Endothelial cell of umbilical vein (primary cell): ENCODE measurements at regions not wholly inside any gene's neighbourhood (a gene's known extent, or its start where the extent isn't known, plus 50 kb on each side); places are given as distances from the start of the nearest gene placed in this dataset.

Experiments used
- BruUV-seq: library from RNA; stranded (reverse); fragments of 400-500 nt; replicated peaks from 2 replicates; lab custom pipeline; 2021; lab: Mats Ljungman, UMichigan
- CTCF ChIA-PET: fragments of 300-600, 350-600 bp; sonication (Branson Sonifier 250); formaldehyde crosslinking; loops from one replicate; lab custom pipeline; 2021; ENCODE audit warnings: antibody characterized with exemption, inconsistent platforms; lab: Charles Lee
- POLR2A ChIA-PET: fragments of 300-600, 350-600 bp; sonication (Branson Sonifier 250); formaldehyde crosslinking; loops from one replicate; lab custom pipeline; 2021; ENCODE audit warnings: antibody characterized with exemption, inconsistent platforms; lab: Charles Lee
- DNase-seq: peaks from one replicate; pipeline ENCODE4 v3.0.0-alpha.2; 2011; ENCODE audit warnings: low read depth, low spot score
- FAIRE-seq: peaks from 2 replicates; lab custom pipeline; 2011; peaks lifted over from hg19 to GRCh38; lab: Jason Lieb, UNC
- H2AFZ ChIP-seq: 2 replicates; pipeline ENCODE4 v1.6.0; 2012; ENCODE audit warnings: low read depth, low read length, control low read depth, inconsistent platforms
- H3K27ac ChIP-seq: 2 replicates; pipeline ENCODE4 v1.5.1; 2011; ENCODE audit warnings: low read depth, mild to moderate bottlenecking, control low read depth, low read length, moderate library complexity; ENCODE audit not compliant: insufficient read depth
- H3K27me3 ChIP-seq, 2 experiments: 2 replicates each; pipeline versions ENCODE4 v1.6.0 to v1.6.1; 2011; ENCODE audit warnings: low read length in 2 of 2, mixed read lengths in 1 of 2; ENCODE audit not compliant: control insufficient read depth in 2 of 2, insufficient read depth in 2 of 2
- H3K36me3 ChIP-seq, 2 experiments: 2 replicates in 1 of 2; 3 replicates in 1 of 2; pipeline ENCODE4 v1.5.1; 2011; ENCODE audit warnings: low read length in 2 of 2, mild to moderate bottlenecking in 1 of 2, moderate library complexity in 1 of 2; ENCODE audit not compliant: control insufficient read depth in 2 of 2, insufficient read depth in 2 of 2; ENCODE audit errors: extremely low read depth in 1 of 2
- H3K4me1 ChIP-seq: 3 replicates; pipeline ENCODE4 v1.5.1; 2011; ENCODE audit warnings: mild to moderate bottlenecking, low read length; ENCODE audit not compliant: control insufficient read depth, insufficient read depth; ENCODE audit errors: extremely low read depth
- H3K4me2 ChIP-seq: 2 replicates; pipeline ENCODE4 v1.6.1; 2011; ENCODE audit warnings: low read length, control low read depth, mixed read lengths; ENCODE audit not compliant: insufficient read depth
- H3K4me3 ChIP-seq, 3 experiments: fragments of 200-600 bp in 1 of 3; sonication (generic), shearing (Covaris generic) in 1 of 3; replicated peaks in 1 of 3; 2 replicates each; pipeline ENCODE4 v1.5.1; 2011 to 2016; ENCODE audit warnings: control low read depth in 3 of 3, low read length in 3 of 3, mild to moderate bottlenecking in 2 of 3, inconsistent platforms in 1 of 3, low read depth in 1 of 3, moderate library complexity in 1 of 3; ENCODE audit not compliant: insufficient read depth in 1 of 3
- H3K79me2 ChIP-seq: 2 replicates; pipeline ENCODE4 v1.6.0; 2012; ENCODE audit warnings: low read length, inconsistent platforms; ENCODE audit not compliant: control insufficient read depth, insufficient read depth
- H3K9ac ChIP-seq: replicated peaks from 2 replicates; pipeline ENCODE3; 2011; ENCODE audit warnings: low read length, control low read depth; ENCODE audit not compliant: insufficient read depth; ENCODE audit errors: extremely low read depth
- H3K9me1 ChIP-seq: replicated peaks from 3 replicates; pipeline ENCODE4 v1.6.0; 2011; ENCODE audit warnings: mild to moderate bottlenecking, low read length; ENCODE audit not compliant: control insufficient read depth, insufficient read depth; ENCODE audit errors: extremely low read depth
- H3K9me3 ChIP-seq: replicated peaks from 2 replicates; pipeline ENCODE4 v1.5.1; 2012; ENCODE audit warnings: low read length, inconsistent platforms; ENCODE audit not compliant: control insufficient read depth, insufficient read depth
- H4K20me1 ChIP-seq: replicated peaks from 2 replicates; pipeline ENCODE3; 2011; ENCODE audit warnings: mild to moderate bottlenecking, low read length; ENCODE audit not compliant: control insufficient read depth, insufficient read depth; ENCODE audit errors: extremely low read depth
- EZH2 ChIP-seq: IDR thresholded peaks from 2 replicates; pipeline ENCODE4 v1.6.1; 2012; ENCODE audit warnings: borderline replicate concordance, low read depth, mild to moderate bottlenecking, moderate library complexity, low read length, inconsistent platforms; ENCODE audit not compliant: severe bottlenecking
- FOS ChIP-seq: IDR thresholded peaks from 2 replicates; pipeline ENCODE4 v1.6.1; 2011; ENCODE audit warnings: mild to moderate bottlenecking, low read length, moderate library complexity, borderline replicate concordance; ENCODE audit not compliant: insufficient read depth
- GATA2 ChIP-seq: IDR thresholded peaks from 2 replicates; pipeline ENCODE4 v1.7.0; 2011; ENCODE audit warnings: low read depth, mild to moderate bottlenecking, moderate library complexity, mixed read lengths, low read length; ENCODE audit not compliant: insufficient read length, insufficient read depth
- JUN ChIP-seq: IDR thresholded peaks from 2 replicates; pipeline ENCODE4 v1.6.1; 2011; ENCODE audit warnings: borderline replicate concordance, low read depth; ENCODE audit not compliant: insufficient read length, insufficient read depth
- MYC ChIP-seq: IDR thresholded peaks from one replicate; pipeline ENCODE4 v1.6.1; 2011; ENCODE audit warnings: mild to moderate bottlenecking, low read depth, low read length
- POLR2A ChIP-seq: IDR thresholded peaks from 2 replicates; pipeline ENCODE4 v1.6.1; 2012; ENCODE audit warnings: low read depth, mild to moderate bottlenecking, control low read depth, low read length
- POLR2AphosphoS5 ChIP-seq: IDR thresholded peaks from 2 replicates; pipeline ENCODE4 v1.6.1; 2012; ENCODE audit warnings: low read depth, mild to moderate bottlenecking, control low read depth, low read length, moderate library complexity; ENCODE audit not compliant: insufficient read depth
- dilution Hi-C: fragments of 300-500 bp; cut with MboI; formaldehyde crosslinking; loops from one replicate; pipeline ENCODE4 v1.15.0; 2019; ENCODE audit warnings: low sequenced_read_pairs; ENCODE audit not compliant: extremely low pct_ligation_motif_present
- intact Hi-C: fragments of 100-400 bp; cut with micrococcal nuclease; formaldehyde crosslinking; loops from one replicate; pipeline ENCODE4 v1.10.0; 2022
- TF ChIP-seq, protein P1 (sequence below): IDR thresholded peaks from 2 replicates; pipeline ENCODE4 v1.6.1; 2011; ENCODE audit not compliant: insufficient read depth, insufficient read length
- TF ChIP-seq, protein P2 (sequence below), 2 donors: IDR thresholded peaks; 1 replicate in 1 of 2; 2 replicates in 1 of 2; pipeline ENCODE4 v1.5.1; 2011; ENCODE audit warnings: low read length in 2 of 2, mild to moderate bottlenecking in 2 of 2, moderate library complexity in 2 of 2, control low read depth in 1 of 2, inconsistent platforms in 1 of 2, low read depth in 1 of 2; ENCODE audit not compliant: insufficient read depth in 1 of 2; ENCODE audit errors: extremely low read depth in 1 of 2

DNA sequence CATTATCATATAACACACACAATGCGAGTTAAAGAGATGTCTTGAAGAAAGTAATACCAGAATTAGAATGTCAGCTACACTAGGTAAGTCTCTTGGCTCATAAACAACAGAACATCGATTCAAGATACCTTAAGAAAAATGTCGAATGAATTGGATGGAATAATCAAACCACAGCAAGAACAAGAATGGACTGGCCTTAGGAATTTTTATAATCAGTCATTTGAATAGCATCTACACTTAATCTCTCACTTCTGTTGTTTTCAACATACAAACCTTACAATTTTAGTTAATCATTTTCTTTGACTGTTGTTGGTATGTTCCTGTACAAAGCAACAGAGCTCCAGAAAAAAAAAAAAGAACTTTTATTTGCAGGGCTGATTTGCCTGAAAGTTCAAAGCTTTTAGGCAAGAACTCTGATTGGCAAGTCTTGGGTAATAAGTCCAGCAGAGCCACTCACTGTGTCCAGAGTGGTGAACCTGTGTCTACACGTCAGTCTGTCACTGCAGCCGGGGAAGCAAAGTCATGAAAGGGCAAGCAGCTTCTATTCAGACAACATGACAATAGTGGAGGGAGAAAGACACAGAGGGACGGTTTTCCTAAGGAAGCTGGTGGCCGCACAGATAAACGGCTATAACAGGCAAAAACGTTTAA, 1026.1 kb upstream of the MIR17HG start:
- no peak for TF ChIP-seq JUN
- TF ChIP-seq EZH2, result no peak
- TF ChIP-seq GATA2, result no peak
- TF ChIP-seq POLR2AphosphoS5, result no peak
- TF ChIP-seq POLR2A, result no peak
- TF ChIP-seq, protein P1, sequence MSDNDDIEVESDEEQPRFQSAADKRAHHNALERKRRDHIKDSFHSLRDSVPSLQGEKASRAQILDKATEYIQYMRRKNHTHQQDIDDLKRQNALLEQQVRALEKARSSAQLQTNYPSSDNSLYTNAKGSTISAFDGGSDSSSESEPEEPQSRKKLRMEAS, result no peak
- TF ChIP-seq, protein P2, sequence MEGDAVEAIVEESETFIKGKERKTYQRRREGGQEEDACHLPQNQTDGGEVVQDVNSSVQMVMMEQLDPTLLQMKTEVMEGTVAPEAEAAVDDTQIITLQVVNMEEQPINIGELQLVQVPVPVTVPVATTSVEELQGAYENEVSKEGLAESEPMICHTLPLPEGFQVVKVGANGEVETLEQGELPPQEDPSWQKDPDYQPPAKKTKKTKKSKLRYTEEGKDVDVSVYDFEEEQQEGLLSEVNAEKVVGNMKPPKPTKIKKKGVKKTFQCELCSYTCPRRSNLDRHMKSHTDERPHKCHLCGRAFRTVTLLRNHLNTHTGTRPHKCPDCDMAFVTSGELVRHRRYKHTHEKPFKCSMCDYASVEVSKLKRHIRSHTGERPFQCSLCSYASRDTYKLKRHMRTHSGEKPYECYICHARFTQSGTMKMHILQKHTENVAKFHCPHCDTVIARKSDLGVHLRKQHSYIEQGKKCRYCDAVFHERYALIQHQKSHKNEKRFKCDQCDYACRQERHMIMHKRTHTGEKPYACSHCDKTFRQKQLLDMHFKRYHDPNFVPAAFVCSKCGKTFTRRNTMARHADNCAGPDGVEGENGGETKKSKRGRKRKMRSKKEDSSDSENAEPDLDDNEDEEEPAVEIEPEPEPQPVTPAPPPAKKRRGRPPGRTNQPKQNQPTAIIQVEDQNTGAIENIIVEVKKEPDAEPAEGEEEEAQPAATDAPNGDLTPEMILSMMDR (IDR thresholded peaks at IDR 0.05; ENCODE audit: extremely low read depth in 1 of 2, insufficient read depth in 1 of 2, low read depth in 1 of 2, low read length in 2 of 2), result no peak
- TF ChIP-seq FOS, result no peak
- TF ChIP-seq MYC, result no peak
- H3K9me1 ChIP-seq, result no peaks in the 10 kb centered on the region
- intact Hi-C loops, result no loop called here
- H3K27ac ChIP-seq, result no peak overlapping the region
- no peaks in the 10 kb centered on the region for H4K20me1 ChIP-seq
- no peaks in the 10 kb centered on the region for H3K36me3 ChIP-seq
- no TSS peak for BruUV-seq
- no peak overlapping the region for H3K4me2 ChIP-seq
- no peaks in the 10 kb centered on the region for H3K4me1 ChIP-seq
- H3K27me3 ChIP-seq, result no peaks in the 10 kb centered on the region
- CTCF ChIA-PET, result no interaction called here
- dilution Hi-C loops, result no loop called here
- POLR2A ChIA-PET, result no interaction called here
- H3K9ac ChIP-seq, result no peak overlapping the region
- FAIRE-seq, result no peak
- H3K9me3 ChIP-seq, result no peaks in the 10 kb centered on the region
- H3K79me2 ChIP-seq, result no peaks in the 10 kb centered on the region
- H2AFZ ChIP-seq, result no peak overlapping the region
- no peak overlapping the region for H3K4me3 ChIP-seq
- DNase-seq, result no peak
